ENCODE measurements at regions not wholly inside any gene's neighbourhood (a gene's known extent, or its start where the extent isn't known, plus 50 kb on each side); places are given as distances from the start of the nearest gene placed in this dataset.

- DNase-seq (peak; percentile 85), ATAC-seq (ENCODE audit: low read depth) (peak; percentile 77)
- no peak overlapping the region for H3K4me2 ChIP-seq (ENCODE audit: low read depth, low read length)
- H3K4ac ChIP-seq (ENCODE audit: low read depth, low read length), result 0 out of 2 replicates have a peak overlapping the region, but pooled peaks have one; percentile 59
- H3K9ac ChIP-seq (ENCODE audit: low read depth, low read length), result no peak overlapping the region
- H3K27me3 ChIP-seq (ENCODE audit: control insufficient read depth, insufficient read depth, low read length), result no peaks in the 10 kb centered on the region
- H3K36me3 ChIP-seq (ENCODE audit: control insufficient read depth, insufficient read depth, low read length), result no peaks in the 10 kb centered on the region
- H3K4me1 ChIP-seq (ENCODE audit: control insufficient read depth, insufficient read depth, low read length), result peaks cover 5% of the 10 kb centered on the region; the same call in 1 of the 2 replicates
- no peak overlapping the region for H2AK9ac ChIP-seq (replicated peaks; ENCODE audit: low read depth, low read length, poor library complexity)
- peak overlapping the region; percentile 69 for H2BK120ac ChIP-seq (ENCODE audit: low read depth, low read length)
- H3K9me1 ChIP-seq (ENCODE audit: insufficient read depth, low read length), result peaks cover 3% of the 10 kb centered on the region; the same call in 1 of the 2 replicates
- H3K23ac ChIP-seq (ENCODE audit: low read depth, low read length), result no peak overlapping the region
- no TSS peak for BruUV-seq (replicated peaks)
- H3K27ac ChIP-seq (ENCODE audit: insufficient read depth, low read length), result no peak overlapping the region
- ChIA-PET POLR2A (ENCODE audit: unreplicated experiment) (no interaction called here), CTCF (no interaction called here)
- TF ChIP-seq MAZ (IDR thresholded peaks at IDR 0.05; ENCODE audit: borderline replicate concordance, low read depth, low read length) (no peak), CEBPB (IDR thresholded peaks at IDR 0.05; ENCODE audit: low read depth, low read length) (0 out of 2 replicates have a peak, but pooled peaks have one; percentile 1)
- intact Hi-C loops (cut with micrococcal nuclease), result no loop called here
- H3K4me3 ChIP-seq (ENCODE audit: insufficient read depth, low read depth, low read length), result no peak overlapping the region
- no peak overlapping the region for H3K56ac ChIP-seq (ENCODE audit: extremely low read depth, insufficient read depth, low read length)
- H4K91ac ChIP-seq (ENCODE audit: insufficient read depth, low read depth, low read length), result peak overlapping the region; percentile 53; the same call in 1 of the 2 replicates
- H2AFZ ChIP-seq (replicated peaks; ENCODE audit: low read length, poor library complexity), result no peak overlapping the region
- no peak overlapping the region for H3K14ac ChIP-seq (replicated peaks; ENCODE audit: low read depth, low read length)
- H2BK15ac ChIP-seq (ENCODE audit: low read depth, low read length), result peak overlapping the region; percentile 59; the same call in 2 of the 3 replicates
- peaks cover 3% of the 10 kb centered on the region; the same call in 1 of the 2 replicates for H3K9me3 ChIP-seq (ENCODE audit: control insufficient read depth, insufficient read depth, low read length)
- dilution Hi-C loops (cut with HindIII; ENCODE audit: low sequenced_read_pairs, unreplicated experiment), result no loop called here
- in situ Hi-C loops (cut with MboI; ENCODE audit: low sequenced_read_pairs), result loop anchor here (10.0 kb wide), 1 partner anchor 112 kb away; no protein-coding TSS in a partner anchor
- H3K18ac ChIP-seq (ENCODE audit: low read depth, low read length), result peak overlapping the region; percentile 6; the same call in 1 of the 2 replicates
- H2AK5ac ChIP-seq (ENCODE audit: low read depth, low read length), result peak overlapping the region; percentile 6; the same call in 1 of the 2 replicates
- no CpG with 5 or more reads among the region's 3 CpGs for WGBS, 2 experiments (ENCODE audit: extremely low coverage in 2 of 2, insufficient read length in 1 of 2)
- peak overlapping the region in 1 of 2 experiments; percentile 47; a peak in 2 of 4 replicates for H4K8ac ChIP-seq (ENCODE audit: low read depth in 2 of 2, low read length in 2 of 2)
- H4K5ac ChIP-seq (ENCODE audit: low read depth, low read length), result peak overlapping the region; percentile 3; the same call in 1 of the 2 replicates
- peak overlapping the region; percentile 62 for H2BK5ac ChIP-seq (ENCODE audit: low read depth, low read length, poor library complexity, severe bottlenecking)
- 0 out of 4 replicates have a peak, but pooled peaks cover 0 to 3% of the 10 kb centered on the region in 2 experiments for H3K79me1 ChIP-seq (ENCODE audit: low read depth in 1 of 2, low read length in 2 of 2)
- H4K20me1 ChIP-seq (ENCODE audit: insufficient read depth, low read length), result no peaks in the 10 kb centered on the region
- H2BK20ac ChIP-seq (ENCODE audit: low read depth, low read length), result peak overlapping the region; percentile 78
These were observed 113.6 kb upstream of the COL5A2 start for GRCh38 chr2:189293164-189293563.

All from IMR-90 (cell line).